OCI-LY3 (cell line): ENCODE measurements at regions not wholly inside any gene's neighbourhood (a gene's known extent, or its start where the extent isn't known, plus 50 kb on each side); places are given as distances from the start of the nearest gene placed in this dataset.

Source experiments
- EZH2phosphoT487 ChIP-seq: fragments of 200-600 bp; shearing (Covaris generic); IDR thresholded peaks from 2 replicates; pipeline ENCODE4 v1.6.1; 2018; ENCODE audit warnings: antibody characterized with exemption, mixed run types, low read depth
- TF ChIP-seq, protein P1 (sequence below): fragments of 200-600, 300-600 bp; sonication (generic); IDR thresholded peaks from 2 replicates; pipeline ENCODE4 v1.5.1; 2014; ENCODE audit warnings: antibody characterized with exemption, low read length, low read depth

DNA sequence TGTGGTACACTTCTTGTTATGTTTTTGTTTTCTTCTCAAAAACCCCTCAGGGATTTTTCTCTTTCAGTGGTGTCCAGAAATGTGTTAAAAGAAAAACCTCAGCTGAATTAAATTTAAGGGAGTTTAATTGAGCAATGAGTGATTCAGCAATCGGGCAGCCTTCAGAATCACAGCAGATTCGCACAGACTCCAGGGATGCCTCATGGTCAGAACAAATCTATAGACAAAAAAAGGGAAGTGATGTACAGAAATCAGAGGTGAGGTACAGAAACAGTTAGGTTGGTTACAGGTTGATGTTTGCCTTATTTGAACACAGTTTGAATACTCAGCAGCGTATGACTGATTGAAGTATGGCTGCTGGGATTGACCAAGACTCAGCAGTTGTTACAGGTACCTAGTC lies 86.2 kb downstream of the TLR5 start:
- TF ChIP-seq, protein P1, sequence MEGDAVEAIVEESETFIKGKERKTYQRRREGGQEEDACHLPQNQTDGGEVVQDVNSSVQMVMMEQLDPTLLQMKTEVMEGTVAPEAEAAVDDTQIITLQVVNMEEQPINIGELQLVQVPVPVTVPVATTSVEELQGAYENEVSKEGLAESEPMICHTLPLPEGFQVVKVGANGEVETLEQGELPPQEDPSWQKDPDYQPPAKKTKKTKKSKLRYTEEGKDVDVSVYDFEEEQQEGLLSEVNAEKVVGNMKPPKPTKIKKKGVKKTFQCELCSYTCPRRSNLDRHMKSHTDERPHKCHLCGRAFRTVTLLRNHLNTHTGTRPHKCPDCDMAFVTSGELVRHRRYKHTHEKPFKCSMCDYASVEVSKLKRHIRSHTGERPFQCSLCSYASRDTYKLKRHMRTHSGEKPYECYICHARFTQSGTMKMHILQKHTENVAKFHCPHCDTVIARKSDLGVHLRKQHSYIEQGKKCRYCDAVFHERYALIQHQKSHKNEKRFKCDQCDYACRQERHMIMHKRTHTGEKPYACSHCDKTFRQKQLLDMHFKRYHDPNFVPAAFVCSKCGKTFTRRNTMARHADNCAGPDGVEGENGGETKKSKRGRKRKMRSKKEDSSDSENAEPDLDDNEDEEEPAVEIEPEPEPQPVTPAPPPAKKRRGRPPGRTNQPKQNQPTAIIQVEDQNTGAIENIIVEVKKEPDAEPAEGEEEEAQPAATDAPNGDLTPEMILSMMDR: no peak
- TF ChIP-seq EZH2phosphoT487: no peak
